Ureter (tissue), 1 donor: ENCODE measurements at regions not wholly inside any gene's neighbourhood (a gene's known extent, or its start where the extent isn't known, plus 50 kb on each side); places are given as distances from the start of the nearest gene placed in this dataset.

ENCODE experiments used
- DNase-seq: peaks from one replicate; pipeline ENCODE4 v3.0.0-alpha.2; 2020; ENCODE audit warnings: low spot score
- donor health status: DM: yes; HTN: yes; CAD: no.

GRCh38 chr9:118940473-118940872 lies 428.8 kb downstream of the BRINP1 start:
- no peak for DNase-seq

GRCh38 chr9:118946669-118947068 lies 422.6 kb downstream of the BRINP1 start:
- no peak for DNase-seq

- DNase-seq, result no peak
Measured at GRCh38 chr9:118954857-118955256, 414.4 kb downstream of the BRINP1 start.

- DNase-seq, result no peak
Measured at GRCh38 chr9:118957585-118957984, 411.6 kb downstream of the BRINP1 start.

GRCh38 chr9:118959366-118959765 lies 409.9 kb downstream of the BRINP1 start:
- DNase-seq, result no peak

GRCh38 chr9:118961857-118962256 lies 407.4 kb downstream of the BRINP1 start:
- DNase-seq, result no peak

- no peak for DNase-seq
Measured at GRCh38 chr9:118962426-118962825, 406.8 kb downstream of the BRINP1 start.

- no peak for DNase-seq
Measured at GRCh38 chr9:118963674-118964073, 405.6 kb downstream of the BRINP1 start.

- DNase-seq, result no peak
Measured at GRCh38 chr9:118967901-118968300, 401.3 kb downstream of the BRINP1 start.

- DNase-seq, result no peak
Measured at GRCh38 chr9:118975736-118976135, 393.5 kb downstream of the BRINP1 start.

- no peak for DNase-seq
Measured at GRCh38 chr9:118976160-118976559, 393.1 kb downstream of the BRINP1 start.

GRCh38 chr9:118984607-118985006 lies 384.6 kb downstream of the BRINP1 start:
- DNase-seq, result no peak

GRCh38 chr9:118985851-118986250 lies 383.4 kb downstream of the BRINP1 start:
- no peak for DNase-seq

- no peak for DNase-seq
Measured at GRCh38 chr9:118987167-118987566, 382.1 kb downstream of the BRINP1 start.

GRCh38 chr9:118990949-118991348 lies 378.3 kb downstream of the BRINP1 start:
- DNase-seq, result no peak

GRCh38 chr9:118991366-118992285 lies 377.6 kb downstream of the BRINP1 start:
- DNase-seq, result no peak

- no peak for DNase-seq
Measured at GRCh38 chr9:118992813-118993794, 376.1 kb downstream of the BRINP1 start.

- no peak for DNase-seq
Measured at GRCh38 chr9:118993965-118994364, 375.3 kb downstream of the BRINP1 start.

GRCh38 chr9:119002491-119002890 lies 366.7 kb downstream of the BRINP1 start:
- no peak for DNase-seq

GRCh38 chr9:119003201-119003611 lies 366.0 kb downstream of the BRINP1 start:
- DNase-seq, result no peak

- DNase-seq, result no peak
Measured at GRCh38 chr9:119003882-119004617, 365.2 kb downstream of the BRINP1 start.

GRCh38 chr9:119004618-119004990 lies 364.6 kb downstream of the BRINP1 start:
- peak; percentile 89 for DNase-seq
